GM12891 (cell line): ENCODE measurements at regions not wholly inside any gene's neighbourhood (a gene's known extent, or its start where the extent isn't known, plus 50 kb on each side); places are given as distances from the start of the nearest gene placed in this dataset.

ENCODE experiments used
- POLR2A ChIP-seq: IDR thresholded peaks from 2 replicates; pipeline ENCODE4 v1.6.1; 2011; ENCODE audit warnings: low read depth, low read length, control low read depth
- POLR2AphosphoS5 ChIP-seq: IDR thresholded peaks from 2 replicates; pipeline ENCODE4 v1.6.1; 2011; ENCODE audit warnings: low read depth, low read length, control low read depth
- SPI1 ChIP-seq: IDR thresholded peaks from 2 replicates; pipeline ENCODE4 v1.6.1; 2011; ENCODE audit warnings: low read depth, low read length, control low read depth
- TAF1 ChIP-seq: IDR thresholded peaks from 2 replicates; pipeline ENCODE4 v1.6.1; 2011; ENCODE audit warnings: low read depth, low read length, control low read depth

DNA sequence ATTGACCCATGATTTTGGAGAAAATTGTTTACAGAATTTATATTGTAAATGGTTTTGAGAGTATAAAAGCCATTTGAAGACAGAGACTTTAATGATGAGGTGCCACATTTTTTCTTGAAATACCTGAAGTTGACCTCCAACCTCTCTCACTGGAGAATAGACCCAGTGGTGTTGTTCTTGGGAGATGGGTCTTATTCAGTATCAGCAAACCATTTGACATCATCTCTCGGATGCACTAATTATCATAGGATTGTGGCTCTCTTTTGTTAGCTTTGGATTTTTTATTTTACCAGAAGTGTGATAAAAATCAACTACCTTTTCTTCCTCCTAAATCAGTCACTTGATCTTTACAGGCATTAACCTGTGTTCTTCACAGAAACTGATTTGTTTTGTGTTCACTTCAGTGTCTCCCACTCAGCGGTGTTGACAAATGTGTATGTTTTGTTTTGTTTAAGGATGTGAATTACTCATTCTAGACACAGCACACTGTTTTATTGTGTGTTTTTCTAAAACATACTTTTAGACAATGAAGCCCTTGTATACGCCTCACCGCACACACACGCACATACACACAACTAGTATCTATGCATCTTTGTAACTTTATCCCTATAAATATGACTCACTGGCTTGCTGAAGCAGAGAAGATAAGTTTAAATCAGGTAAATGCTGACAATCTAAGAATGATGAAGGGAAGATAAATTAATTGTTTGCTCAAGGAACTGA lies 455.6 kb downstream of the INHBA start:
- TF ChIP-seq POLR2A (no peak), TAF1 (no peak), SPI1 (no peak), POLR2AphosphoS5 (no peak)
